ENCODE measurements at regions not wholly inside any gene's neighbourhood (a gene's known extent, or its start where the extent isn't known, plus 50 kb on each side); places are given as distances from the start of the nearest gene placed in this dataset.

DNA sequence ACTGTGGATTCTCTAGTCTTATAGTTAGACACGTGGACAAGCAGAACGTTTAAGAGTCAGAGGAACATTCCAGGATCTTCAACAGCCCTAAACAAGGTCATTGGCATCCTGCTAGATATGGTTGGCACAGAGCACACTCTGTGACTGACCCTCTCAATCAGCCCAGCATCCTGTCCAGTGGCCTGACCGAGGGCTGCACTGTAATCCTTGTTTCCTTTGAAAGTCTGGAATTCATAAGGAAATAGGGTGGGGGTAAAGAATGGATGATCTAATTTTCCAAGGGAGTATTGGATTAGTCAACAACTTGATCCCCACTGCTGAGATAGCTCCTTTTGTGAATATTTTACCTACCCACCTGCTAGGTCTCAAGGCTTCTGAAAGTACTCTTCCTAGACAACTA lies 94.5 kb upstream of the DLG1 start:
- H3K4me3 ChIP-seq (ENCODE audit: low read length), result no peak overlapping the region
- DNase-seq (ENCODE audit: low read depth), result no peak
- TF ChIP-seq, protein P1, sequence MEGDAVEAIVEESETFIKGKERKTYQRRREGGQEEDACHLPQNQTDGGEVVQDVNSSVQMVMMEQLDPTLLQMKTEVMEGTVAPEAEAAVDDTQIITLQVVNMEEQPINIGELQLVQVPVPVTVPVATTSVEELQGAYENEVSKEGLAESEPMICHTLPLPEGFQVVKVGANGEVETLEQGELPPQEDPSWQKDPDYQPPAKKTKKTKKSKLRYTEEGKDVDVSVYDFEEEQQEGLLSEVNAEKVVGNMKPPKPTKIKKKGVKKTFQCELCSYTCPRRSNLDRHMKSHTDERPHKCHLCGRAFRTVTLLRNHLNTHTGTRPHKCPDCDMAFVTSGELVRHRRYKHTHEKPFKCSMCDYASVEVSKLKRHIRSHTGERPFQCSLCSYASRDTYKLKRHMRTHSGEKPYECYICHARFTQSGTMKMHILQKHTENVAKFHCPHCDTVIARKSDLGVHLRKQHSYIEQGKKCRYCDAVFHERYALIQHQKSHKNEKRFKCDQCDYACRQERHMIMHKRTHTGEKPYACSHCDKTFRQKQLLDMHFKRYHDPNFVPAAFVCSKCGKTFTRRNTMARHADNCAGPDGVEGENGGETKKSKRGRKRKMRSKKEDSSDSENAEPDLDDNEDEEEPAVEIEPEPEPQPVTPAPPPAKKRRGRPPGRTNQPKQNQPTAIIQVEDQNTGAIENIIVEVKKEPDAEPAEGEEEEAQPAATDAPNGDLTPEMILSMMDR (conservative IDR thresholded peaks at IDR 0.05; ENCODE audit: low read length), result no peak

DNA sequence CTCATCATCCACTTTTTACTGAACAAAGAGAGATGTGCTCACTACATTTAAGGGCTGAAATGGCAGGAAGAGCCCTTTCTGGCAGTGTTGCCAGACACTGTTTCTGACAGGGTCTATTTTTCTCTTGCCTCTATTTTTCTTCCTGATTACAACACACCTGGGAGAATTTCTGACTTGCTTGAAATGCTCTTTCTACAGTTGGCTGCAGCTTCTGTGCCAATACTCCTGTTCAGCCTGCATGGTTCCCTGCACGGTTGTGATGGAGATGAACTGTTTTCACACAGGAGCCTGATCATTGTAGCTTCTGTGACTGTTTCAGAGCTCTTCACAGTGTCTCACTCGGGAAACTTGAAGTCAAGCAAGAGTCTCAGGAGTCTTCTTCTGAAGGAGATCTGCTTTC lies 83.0 kb upstream of the DLG1 start:
- TF ChIP-seq, protein P1 (conservative IDR thresholded peaks at IDR 0.05; ENCODE audit: low read length), result no peak
- H3K4me3 ChIP-seq (ENCODE audit: low read length), result no peak overlapping the region
- DNase-seq (ENCODE audit: low read depth), result no peak

DNA sequence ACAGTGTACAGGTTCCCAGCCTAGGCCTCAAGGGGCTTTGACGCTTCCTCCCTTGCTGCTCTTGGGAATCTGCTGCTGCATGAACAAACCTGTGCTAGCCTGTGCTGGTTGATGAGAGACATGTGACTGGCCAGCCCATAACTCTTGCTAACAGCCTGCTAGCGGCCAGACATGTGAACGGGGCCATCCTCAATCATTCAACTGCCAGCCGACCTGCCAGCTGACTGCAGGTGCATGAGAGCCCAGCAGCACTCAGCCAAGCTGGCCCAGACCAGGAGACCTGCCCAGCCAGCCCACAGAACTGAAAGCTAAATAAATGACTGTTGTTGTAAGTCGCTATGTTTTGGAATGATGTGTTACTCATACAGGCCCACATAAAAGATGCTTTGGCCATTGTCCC lies 82.4 kb upstream of the DLG1 start:
- TF ChIP-seq, protein P1 (conservative IDR thresholded peaks at IDR 0.05; ENCODE audit: low read length), result no peak
- no peak for DNase-seq (ENCODE audit: low read depth)
- H3K4me3 ChIP-seq (ENCODE audit: low read length), result no peak overlapping the region

DNA sequence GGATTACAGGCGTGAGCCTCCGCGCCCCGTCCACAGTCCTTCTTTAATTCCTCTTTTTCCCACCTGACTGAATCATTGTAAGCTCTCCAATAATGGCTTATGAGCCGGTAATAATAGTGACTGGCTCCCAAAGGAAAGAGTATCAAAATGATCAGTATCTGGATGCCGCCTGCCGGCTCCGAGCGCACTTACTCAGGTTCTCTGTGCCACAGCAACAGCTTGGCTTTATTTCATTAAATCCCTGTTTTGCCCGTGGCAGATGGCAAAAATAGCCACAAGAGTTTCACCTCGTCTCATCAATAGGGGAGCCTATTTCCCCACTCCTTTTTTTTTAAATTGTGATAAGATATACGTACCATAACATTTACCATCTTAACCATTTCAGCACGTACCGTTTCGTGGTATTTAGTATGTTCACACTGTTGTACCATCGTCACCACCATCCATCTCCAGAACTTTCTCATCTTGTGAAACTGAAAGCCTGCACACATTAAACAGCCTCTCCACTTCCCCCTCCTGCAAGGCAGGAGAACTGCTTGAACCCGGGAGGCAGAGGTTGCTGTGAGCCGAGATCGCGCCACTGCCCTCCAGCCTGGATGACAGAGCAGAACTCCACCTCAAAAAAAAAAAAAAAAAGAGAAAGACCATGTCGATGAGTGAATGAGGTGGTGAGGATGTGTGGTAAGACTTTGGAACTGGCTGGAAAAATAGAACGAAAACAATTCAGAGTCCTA lies 80.7 kb upstream of the DLG1 start:
- DNase-seq (ENCODE audit: low read depth), result no peak
- TF ChIP-seq, protein P1 (conservative IDR thresholded peaks at IDR 0.05; ENCODE audit: low read length), result no peak

DNA sequence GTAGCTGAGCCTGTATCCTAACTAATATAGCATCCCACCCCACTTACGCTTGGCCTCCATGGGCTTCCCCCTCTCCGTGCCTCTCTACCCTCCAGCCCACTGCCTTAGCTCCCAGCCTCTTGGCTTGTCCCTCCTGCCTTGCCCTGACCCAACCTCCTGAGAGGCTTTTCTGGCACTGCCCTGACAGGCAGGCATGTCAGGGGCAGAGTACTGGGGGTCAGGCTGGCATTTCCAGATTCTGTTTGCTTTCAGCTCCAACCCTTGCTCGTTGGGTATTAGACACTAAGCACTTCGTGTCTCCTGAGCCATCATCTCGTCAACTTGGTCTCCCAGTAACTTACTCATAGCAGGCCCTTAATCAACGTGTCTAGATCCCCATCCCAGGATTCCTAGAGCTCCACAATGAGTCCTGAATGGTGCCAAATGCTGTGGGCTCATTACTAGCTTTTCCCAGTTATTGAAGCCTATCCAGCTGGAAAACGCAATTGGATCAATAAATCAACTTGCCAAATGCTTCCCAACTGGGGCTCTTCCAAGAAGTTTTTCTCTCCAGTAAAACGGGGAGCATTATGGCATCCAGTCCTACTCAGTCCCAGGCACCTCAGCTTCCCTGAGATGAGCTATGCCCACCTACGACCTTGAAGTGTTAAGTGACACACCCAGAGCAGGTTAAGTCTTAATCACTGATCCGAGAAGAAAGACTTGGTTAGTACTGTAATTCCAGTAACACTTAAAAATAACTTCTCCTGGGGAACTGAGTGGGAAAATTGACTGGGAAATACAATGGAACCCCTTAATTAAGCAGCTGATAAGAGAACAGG lies 78.5 kb upstream of the DLG1 start:
- TF ChIP-seq, protein P1 (conservative IDR thresholded peaks at IDR 0.05; ENCODE audit: low read length), result no peak
- H3K4me3 ChIP-seq (ENCODE audit: low read length), result no peak overlapping the region
- DNase-seq (ENCODE audit: low read depth), result no peak

More for the DNA sequence above, 80.7 kb upstream of the DLG1 start:
- H3K4me3 ChIP-seq (ENCODE audit: low read length), result no peak overlapping the region

DNA sequence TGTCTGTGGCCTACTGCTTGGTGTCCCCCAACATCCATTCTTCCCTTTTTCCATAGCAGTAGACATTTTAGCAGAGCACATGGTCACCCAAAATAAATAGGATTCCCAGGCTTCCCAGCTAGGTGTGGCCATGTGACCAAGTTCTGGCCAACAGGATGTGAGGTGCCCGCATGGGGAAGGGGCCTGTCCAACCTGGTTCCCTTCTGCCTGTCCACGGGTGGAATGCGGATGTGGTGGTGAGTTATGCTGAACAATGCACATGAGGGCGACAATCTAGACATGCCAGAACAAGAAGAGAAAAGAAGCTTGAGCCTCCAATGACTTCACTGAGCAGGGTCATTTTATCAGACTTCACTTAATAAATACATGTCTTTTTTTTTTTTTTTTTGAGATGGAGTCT lies 77.6 kb upstream of the DLG1 start:
- no peak overlapping the region for H3K4me3 ChIP-seq (ENCODE audit: low read length)
- DNase-seq (ENCODE audit: low read depth), result no peak
- TF ChIP-seq, protein P1 (conservative IDR thresholded peaks at IDR 0.05; ENCODE audit: low read length), result no peak
